GM23248 (cell line): ENCODE measurements at regions not wholly inside any gene's neighbourhood (a gene's known extent, or its start where the extent isn't known, plus 50 kb on each side); places are given as distances from the start of the nearest gene placed in this dataset.
A peak's percentile ranks its signal among the peaks of the same experiment; 100 is the strongest.
"Not testable (repeated sequence)": the region's sequence is repeated elsewhere in the genome, so short reads cannot be mapped to it uniquely, and the experiment has no call there.

Experiments
- DNase-seq: peaks from one replicate; pipeline ENCODE4 v3.0.0-alpha.2; 2015
- H2AFZ ChIP-seq: fragments of 200-600 bp; sonication (generic); 2 replicates; pipeline ENCODE4 v1.6.1; 2016; ENCODE audit warnings: antibody characterized with exemption
- H3F3A ChIP-seq: fragments of 200-600 bp; sonication (generic); 2 replicates; pipeline ENCODE4 v1.6.1; 2016; ENCODE audit warnings: mild to moderate bottlenecking, antibody characterized with exemption, mixed run types; ENCODE audit not compliant: insufficient read depth
- H3K27ac ChIP-seq: fragments of 200-600 bp; sonication (generic); 2 replicates; pipeline ENCODE4 v1.5.1; 2016; ENCODE audit warnings: mild to moderate bottlenecking
- H3K27me3 ChIP-seq: fragments of 200-600 bp; sonication (generic); replicated peaks from 2 replicates; pipeline ENCODE4 v1.6.1; 2016; ENCODE audit warnings: mild to moderate bottlenecking; ENCODE audit not compliant: insufficient read depth
- H3K36me3 ChIP-seq: fragments of 200-600 bp; sonication (generic); 2 replicates; pipeline ENCODE4 v1.6.1; 2016; ENCODE audit warnings: low read depth, mild to moderate bottlenecking
- H3K4me1 ChIP-seq: fragments of 200-600 bp; sonication (generic); 2 replicates; pipeline ENCODE4 v1.6.1; 2016; ENCODE audit warnings: mild to moderate bottlenecking; ENCODE audit not compliant: insufficient read depth
- H3K4me2 ChIP-seq: fragments of 200-600 bp; sonication (generic); one replicate; pipeline ENCODE4 v1.6.1; 2016; ENCODE audit warnings: mild to moderate bottlenecking; ENCODE audit not compliant: unreplicated experiment
- H3K4me3 ChIP-seq: fragments of 200-600 bp; sonication (generic); 2 replicates; pipeline ENCODE4 v1.5.1; 2016; ENCODE audit warnings: mild to moderate bottlenecking
- H3K79me2 ChIP-seq: fragments of 200-600 bp; sonication (generic); 2 replicates; pipeline ENCODE4 v1.6.1; 2016; ENCODE audit warnings: mild to moderate bottlenecking; ENCODE audit not compliant: insufficient read depth
- H3K9ac ChIP-seq: fragments of 200-600 bp; sonication (generic); 2 replicates; pipeline ENCODE4 v1.6.1; 2016; ENCODE audit warnings: mild to moderate bottlenecking
- H3K9me2 ChIP-seq: fragments of 200-600 bp; sonication (generic); 2 replicates; pipeline ENCODE4 v1.6.1; 2016; ENCODE audit warnings: mixed run types, mild to moderate bottlenecking, moderate library complexity; ENCODE audit not compliant: insufficient read depth
- H3K9me3 ChIP-seq: fragments of 200-600 bp; sonication (generic); one replicate; pipeline ENCODE4 v1.6.1; 2017; ENCODE audit warnings: low read depth
- H4K20me1 ChIP-seq: fragments of 200-600 bp; sonication (generic); 2 replicates; pipeline ENCODE4 v1.6.0; 2016; ENCODE audit not compliant: insufficient read depth
- EZH2 ChIP-seq: fragments of 200-600 bp; sonication (generic); IDR thresholded peaks from 2 replicates; pipeline ENCODE4 v1.6.1; 2018; ENCODE audit warnings: antibody characterized with exemption, mild to moderate bottlenecking; ENCODE audit not compliant: insufficient read depth, poor library complexity, severe bottlenecking
- EZH2phosphoT487 ChIP-seq: fragments of 200-600 bp; sonication (generic); IDR thresholded peaks from 2 replicates; pipeline ENCODE4 v1.6.1; 2018; ENCODE audit warnings: antibody characterized with exemption, moderate library complexity, mild to moderate bottlenecking, low read depth; ENCODE audit not compliant: insufficient read depth
- WGBS, 2 experiments: methylation state at CpG; one replicate each; pipeline ENCODE4 v1.1.6; 2015 to 2017; ENCODE audit warnings: low lambda C conversion rate in 2 of 2, low coverage in 1 of 2; ENCODE audit errors: missing lambda C conversion rate in 2 of 2; 5-methylcytosine and 5-hydroxymethylcytosine counted together
- in situ Hi-C: fragments of 300-500 bp; cut with MboI; formaldehyde crosslinking; loops from 2 replicates; pipeline ENCODE4 v1.15.0; 2020

DNA sequence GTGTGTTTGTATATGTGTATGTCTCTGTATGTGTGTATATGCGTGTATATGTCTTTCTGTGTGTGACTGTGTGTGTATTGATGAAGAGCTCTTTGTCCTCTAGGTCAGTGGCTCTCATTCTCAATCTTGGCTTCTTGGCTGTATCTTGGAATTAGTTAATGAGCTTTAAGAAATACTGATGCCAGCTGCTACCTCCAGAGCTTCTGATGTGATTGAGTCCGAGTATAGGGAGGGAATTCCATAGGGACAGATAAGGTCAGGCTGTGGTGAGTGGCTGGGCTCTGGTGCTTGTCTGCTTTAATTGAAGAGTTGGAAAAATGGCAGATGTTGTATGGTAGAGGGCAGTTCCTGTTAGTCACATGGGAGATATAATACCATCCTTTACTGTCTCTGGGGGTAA lies 140.1 kb downstream of the C12orf75 start:
- Histone ChIP-seq H3K36me3 (no peaks in the 10 kb centered on the region), H4K20me1 (no peaks in the 10 kb centered on the region), H2AFZ (no peak overlapping the region), H3K9ac (no peak overlapping the region), H3K4me1 (0 out of 2 replicates have a peak, but pooled peaks cover 6% of the 10 kb centered on the region), H3K4me3 (no peak overlapping the region), H3K27me3 (no peaks in the 10 kb centered on the region), H3K4me2 (no peak overlapping the region), H3F3A (no peaks in the 10 kb centered on the region), H3K9me3 (no peaks in the 10 kb centered on the region), H3K79me2 (no peaks in the 10 kb centered on the region), H3K27ac (no peak overlapping the region), H3K9me2 (no peaks in the 10 kb centered on the region)
- TF ChIP-seq EZH2phosphoT487 = no peak
- TF ChIP-seq EZH2 = no peak
- 80 to 88% methylated on average over 2 of the region's 2 CpGs for WGBS, 2 experiments
- in situ Hi-C loops = no loop called here
- no peak for DNase-seq

DNA sequence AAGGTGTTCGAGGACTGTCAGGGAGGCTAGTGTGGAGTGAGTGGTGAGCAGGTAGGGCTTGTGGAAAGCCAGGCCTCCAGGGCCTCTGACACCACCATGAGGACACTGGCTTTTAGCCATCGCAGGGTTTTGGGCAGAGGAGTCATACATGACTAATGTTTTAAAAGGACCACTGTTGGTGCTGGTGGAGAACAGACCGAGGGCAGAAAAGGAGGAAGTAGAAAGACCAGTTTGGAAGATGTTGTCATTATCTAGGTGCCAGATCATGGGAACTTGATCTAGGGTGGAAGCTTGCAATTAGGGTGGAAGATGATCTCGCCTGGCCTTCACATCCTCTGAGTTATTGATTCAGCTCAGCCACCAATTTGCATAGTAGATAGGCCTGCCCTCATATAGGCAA lies 144.2 kb downstream of the C12orf75 start:
- in situ Hi-C loops = no loop called here
- Histone ChIP-seq H3K36me3 (no peaks in the 10 kb centered on the region), H3K4me3 (no peak overlapping the region), H3K4me1 (0 out of 2 replicates have a peak, but pooled peaks cover 6% of the 10 kb centered on the region), H3K9me2 (no peaks in the 10 kb centered on the region), H3K27ac (no peak overlapping the region), H3K4me2 (no peak overlapping the region), H3K27me3 (no peaks in the 10 kb centered on the region), H4K20me1 (no peaks in the 10 kb centered on the region), H3K9ac (no peak overlapping the region), H2AFZ (no peak overlapping the region), H3F3A (no peaks in the 10 kb centered on the region), H3K79me2 (no peaks in the 10 kb centered on the region), H3K9me3 (no peaks in the 10 kb centered on the region)
- TF ChIP-seq EZH2 = no peak
- no peak for TF ChIP-seq EZH2phosphoT487
- DNase-seq = peak; percentile 77
- 33 to 34% methylated on average over 4 of the region's 4 CpGs for WGBS, 2 experiments

DNA sequence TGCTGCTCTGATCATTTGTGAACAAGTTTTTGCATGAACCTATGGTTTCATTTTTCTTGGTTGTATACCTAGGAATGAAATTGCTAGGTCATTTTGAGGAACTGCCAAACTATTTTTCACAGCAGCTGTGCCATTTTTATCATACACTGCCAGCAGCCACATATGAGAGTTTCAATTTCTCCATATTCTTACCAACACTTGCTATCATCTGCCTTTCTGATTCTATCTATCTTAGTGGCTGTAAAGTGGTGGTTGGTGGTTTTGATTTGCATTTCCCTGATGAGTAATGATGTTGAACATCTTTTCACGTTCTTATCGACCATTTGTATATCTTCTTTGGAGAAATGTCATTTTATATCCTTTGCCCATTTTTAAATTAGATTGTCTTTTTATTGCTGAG lies 146.1 kb downstream of the C12orf75 start:
- Histone ChIP-seq H3K9ac (no peak overlapping the region), H3F3A (no peaks in the 10 kb centered on the region), H3K4me2 (no peak overlapping the region), H3K36me3 (no peaks in the 10 kb centered on the region), H3K9me3 (no peaks in the 10 kb centered on the region), H3K4me1 (peaks cover 11% of the 10 kb centered on the region; the same call in 1 of the 2 replicates), H3K27me3 (no peaks in the 10 kb centered on the region), H4K20me1 (no peaks in the 10 kb centered on the region), H3K4me3 (no peak overlapping the region), H2AFZ (no peak overlapping the region), H3K79me2 (no peaks in the 10 kb centered on the region), H3K9me2 (no peaks in the 10 kb centered on the region), H3K27ac (no peak overlapping the region)
- TF ChIP-seq EZH2phosphoT487 (no peak), EZH2 (no peak)
- DNase-seq = no peak
- 60 to 71% methylated on average over 2 of the region's 2 CpGs for WGBS, 2 experiments
- in situ Hi-C loops = no loop called here

DNA sequence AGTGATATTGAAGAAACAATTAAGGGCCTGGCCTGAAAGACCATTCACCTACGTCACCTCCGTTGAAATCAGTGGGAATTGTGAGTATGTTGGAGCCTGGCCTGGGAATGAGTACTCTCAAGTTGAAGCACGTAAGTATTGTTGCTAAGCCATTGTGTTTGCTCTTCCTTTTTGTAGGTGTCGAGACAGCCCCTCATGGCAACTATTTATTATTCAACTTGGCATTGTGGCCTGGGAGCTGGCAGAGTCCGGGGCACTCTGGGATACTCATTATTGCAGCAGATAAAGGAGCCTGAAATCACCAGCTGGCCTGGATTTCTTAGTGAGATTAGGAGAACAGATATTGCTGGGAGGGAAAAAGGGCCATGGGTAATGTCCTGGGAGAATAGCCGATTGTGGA lies 147.4 kb downstream of the C12orf75 start:
- H3K4me2 ChIP-seq = no peak overlapping the region
- no peaks in the 10 kb centered on the region for H3K36me3 ChIP-seq
- H3K9ac ChIP-seq = no peak overlapping the region
- 88 to 91% methylated on average over 6 of the region's 6 CpGs for WGBS, 2 experiments
- no peaks in the 10 kb centered on the region for H3K79me2 ChIP-seq
- H4K20me1 ChIP-seq = no peaks in the 10 kb centered on the region
- DNase-seq = no peak
- no peaks in the 10 kb centered on the region for H3K9me2 ChIP-seq
- in situ Hi-C loops = no loop called here
- TF ChIP-seq EZH2phosphoT487 (no peak), EZH2 (no peak)
- H3K27me3 ChIP-seq = no peaks in the 10 kb centered on the region
- no peak overlapping the region for H3K27ac ChIP-seq
- H3F3A ChIP-seq = 0 out of 2 replicates have a peak, but pooled peaks cover 6% of the 10 kb centered on the region
- H2AFZ ChIP-seq = no peak overlapping the region
- H3K4me1 ChIP-seq = peaks cover 24% of the 10 kb centered on the region; the same call in 1 of the 2 replicates
- H3K4me3 ChIP-seq = no peak overlapping the region
- no peaks in the 10 kb centered on the region for H3K9me3 ChIP-seq

DNA sequence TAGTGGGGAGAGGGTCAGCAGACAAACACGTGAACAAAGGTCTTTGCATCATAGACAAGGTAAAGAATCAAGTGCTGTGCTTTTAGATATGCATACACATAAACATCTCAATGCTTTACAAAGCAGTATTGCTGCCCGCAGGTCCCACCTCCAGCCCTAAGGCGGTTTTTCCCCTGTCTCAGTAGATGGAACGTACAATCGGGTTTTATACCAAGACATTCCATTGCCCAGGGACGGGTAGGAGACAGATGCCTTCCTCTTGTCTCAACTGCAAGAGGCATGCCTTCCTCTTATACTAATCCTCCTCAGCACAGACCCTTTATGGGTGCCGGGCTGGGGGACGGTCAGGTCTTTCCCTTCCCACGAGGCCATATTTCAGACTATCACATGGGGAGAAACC lies 148.3 kb downstream of the C12orf75 start:
- H3K79me2 ChIP-seq, H3K36me3 ChIP-seq, H3K27me3 ChIP-seq, H3K9me3 ChIP-seq, H3K4me3 ChIP-seq, H2AFZ ChIP-seq, in situ Hi-C loops, H3K4me2 ChIP-seq, H3K9me2 ChIP-seq, DNase-seq, H3F3A ChIP-seq, H3K9ac ChIP-seq, H4K20me1 ChIP-seq, H3K27ac ChIP-seq: not testable (repeated sequence)
- WGBS, 2 experiments = 80 to 86% methylated on average over 8 to 9 of the region's 9 CpGs
- H3K4me1 ChIP-seq = peaks cover 28% of the 10 kb centered on the region; the same call in 1 of the 2 replicates
